GM18861 (cell line): ENCODE measurements at regions not wholly inside any gene's neighbourhood (a gene's known extent, or its start where the extent isn't known, plus 50 kb on each side); places are given as distances from the start of the nearest gene placed in this dataset.

ENCODE experiments used
- ATAC-seq: cut with Tn5 transposase; IDR thresholded peaks from one replicate; pipeline ENCODE4 v1.9.1; 2021; ENCODE audit not compliant: unreplicated experiment

GRCh38 chr5:98627121-98627520, 146.3 kb upstream of the RGMB start:
- no peak for ATAC-seq

DNA sequence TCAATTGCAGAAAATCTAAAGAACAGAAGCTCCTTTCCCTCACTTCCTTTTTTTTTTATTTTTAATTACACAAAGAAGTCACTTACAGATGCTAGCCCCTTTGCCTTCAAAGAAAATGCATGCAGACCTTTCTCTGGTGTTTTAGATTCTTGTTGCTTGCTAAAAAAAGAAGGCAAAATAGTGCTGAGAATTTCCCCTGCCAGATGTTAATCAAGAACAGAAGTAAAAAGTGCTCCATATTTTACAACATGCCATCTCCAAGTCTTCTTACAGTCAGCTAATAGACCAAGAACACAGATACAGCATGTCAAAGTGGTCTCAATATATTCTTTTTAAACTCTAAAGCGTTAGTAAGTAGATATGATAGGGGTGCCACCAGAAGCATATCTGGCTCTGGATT, 142.8 kb upstream of the RGMB start:
- no peak for ATAC-seq

- no peak for ATAC-seq
These were observed 142.0 kb upstream of the RGMB start for GRCh38 chr5:98631311-98632054.

DNA sequence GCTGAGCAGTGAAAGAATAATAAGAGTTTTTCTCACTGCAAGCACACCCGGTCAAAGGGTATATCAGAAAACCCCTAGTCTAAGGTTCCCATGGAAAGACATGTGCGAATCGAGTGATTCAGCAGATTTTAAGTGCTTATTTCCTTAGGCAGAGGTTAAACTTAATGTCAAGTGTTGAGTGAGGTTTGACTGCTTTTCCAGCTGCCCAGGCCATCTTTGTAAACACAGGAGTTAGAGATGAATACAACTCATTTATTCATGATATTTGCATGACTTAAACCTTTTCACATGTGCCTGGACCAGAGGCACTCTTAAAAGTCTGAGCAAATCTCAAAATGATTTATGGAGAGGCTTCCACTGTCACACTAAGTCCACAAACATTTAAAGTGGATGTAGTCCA, 137.8 kb upstream of the RGMB start:
- no peak for ATAC-seq

DNA sequence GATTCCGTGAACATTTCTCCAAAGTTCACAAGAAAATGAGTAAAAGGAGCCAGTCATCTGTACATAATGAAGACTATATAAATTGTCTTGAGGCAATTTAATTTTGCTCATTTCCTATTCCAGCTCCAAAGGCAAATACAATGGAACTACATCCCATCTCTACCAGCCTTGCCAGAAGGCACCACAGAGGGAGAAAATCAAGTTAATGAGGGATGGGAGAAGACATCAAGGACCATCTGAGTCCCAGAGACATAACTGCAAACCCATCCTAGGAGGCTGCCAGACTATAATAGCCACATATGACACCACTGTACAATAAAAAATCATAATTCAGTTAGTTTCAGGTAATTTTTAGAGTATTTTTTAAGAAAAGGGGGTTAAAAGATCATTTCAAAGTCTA, 136.3 kb upstream of the RGMB start:
- no peak for ATAC-seq

GRCh38 chr5:98637557-98637956, 135.9 kb upstream of the RGMB start:
- ATAC-seq, result no peak

GRCh38 chr5:98638111-98638510, 135.4 kb upstream of the RGMB start:
- ATAC-seq, result no peak

DNA sequence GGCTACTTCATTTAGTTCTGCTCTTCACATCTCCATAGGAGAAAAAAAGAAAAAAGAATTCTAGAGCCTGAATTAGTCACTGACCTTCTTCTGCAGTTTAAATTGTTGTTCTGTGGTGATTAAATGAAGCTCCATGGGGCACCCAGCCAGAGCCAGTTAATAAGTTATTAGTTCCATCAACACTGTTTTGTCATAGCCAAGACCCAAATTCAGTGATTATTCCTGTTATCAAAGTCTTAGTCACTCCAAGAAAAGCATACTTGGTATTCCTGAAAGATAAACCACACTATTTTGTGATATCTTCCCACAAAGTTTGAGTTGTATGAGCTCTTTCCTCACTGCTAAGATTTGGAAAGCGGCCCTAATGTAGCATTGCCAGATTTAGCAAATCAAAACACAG, 134.8 kb upstream of the RGMB start:
- ATAC-seq, result no peak

DNA sequence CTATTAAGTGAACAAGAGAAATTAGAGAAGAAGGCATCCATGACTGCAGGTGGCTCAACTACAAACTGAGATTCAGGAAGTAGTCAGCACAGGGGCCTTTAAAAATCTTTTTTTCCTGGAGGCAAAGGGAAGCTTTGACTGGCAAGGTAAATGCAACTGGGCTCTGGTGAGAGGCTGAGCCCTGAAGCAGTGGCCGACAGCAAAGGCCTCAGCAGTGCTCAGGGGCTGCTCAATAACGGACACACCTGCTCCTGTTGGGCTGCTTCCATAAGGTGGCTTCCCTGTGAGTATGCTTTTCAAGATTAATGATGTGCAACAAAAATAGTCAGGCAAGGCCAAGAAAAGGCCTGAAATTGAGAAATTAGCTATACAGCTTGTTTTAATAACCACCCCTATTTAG, 134.2 kb upstream of the RGMB start:
- no peak for ATAC-seq

GRCh38 chr5:98641671-98642070, 131.8 kb upstream of the RGMB start:
- no peak for ATAC-seq

DNA sequence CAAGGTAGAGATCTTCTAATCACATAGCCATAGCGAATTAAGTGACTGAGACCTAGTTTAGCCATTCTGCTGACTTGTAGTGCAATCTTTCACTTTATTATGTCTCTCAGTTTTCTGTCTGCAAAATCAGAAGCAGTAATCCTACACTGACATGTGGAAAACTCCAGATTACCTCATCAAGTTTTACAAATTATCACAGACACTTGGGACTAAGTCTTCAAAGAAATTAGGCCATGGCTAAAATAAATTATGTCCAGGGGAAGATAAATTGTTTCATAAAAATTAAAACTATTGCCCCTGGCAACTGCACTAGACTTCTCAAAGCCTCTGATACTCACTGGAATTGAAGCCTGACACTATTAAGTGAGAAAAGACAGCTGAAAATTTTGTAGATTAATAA, 129.9 kb upstream of the RGMB start:
- ATAC-seq, result no peak

DNA sequence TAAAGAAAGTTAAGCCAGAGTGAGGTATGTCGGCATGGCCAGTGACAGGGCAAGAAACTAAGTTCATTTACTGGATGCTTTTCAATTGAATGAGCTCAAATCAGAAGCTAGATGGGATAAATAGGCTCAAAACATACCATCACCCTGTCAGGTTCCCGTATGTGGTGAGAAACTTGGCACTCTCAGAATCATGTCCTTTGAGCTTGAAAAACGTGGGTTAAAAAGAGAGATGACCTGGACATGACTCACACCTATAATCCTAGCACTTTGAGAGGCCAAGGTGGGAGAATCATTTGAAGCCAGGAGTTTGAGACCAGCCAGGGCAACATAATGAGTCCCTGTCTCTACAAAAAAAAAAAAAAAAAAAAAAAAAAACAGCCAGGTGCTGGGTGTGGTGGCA, 121.7 kb upstream of the RGMB start:
- no peak for ATAC-seq

- ATAC-seq, result no peak
These were observed 117.2 kb upstream of the RGMB start for GRCh38 chr5:98656125-98656795.

DNA sequence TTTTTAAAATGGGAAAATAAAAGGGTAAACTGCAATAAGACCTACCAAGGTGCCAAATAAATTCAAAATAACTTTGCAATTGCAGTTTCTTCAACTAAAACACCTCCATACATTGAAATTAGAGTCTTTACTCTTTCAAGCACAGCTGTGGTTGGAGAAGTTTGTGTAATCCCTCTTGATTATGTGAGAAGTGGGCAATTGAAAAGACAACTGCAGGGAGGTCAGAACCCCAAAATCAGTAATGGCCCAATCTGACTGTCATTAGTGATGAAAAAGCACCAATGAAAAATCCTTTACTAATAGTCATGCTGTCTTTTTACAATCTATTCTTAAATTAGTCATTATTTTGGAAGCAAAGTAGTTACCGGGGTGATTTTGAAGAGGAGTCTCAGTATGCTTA, 116.7 kb upstream of the RGMB start:
- ATAC-seq, result no peak

- ATAC-seq, result no peak
These were observed 115.9 kb upstream of the RGMB start for GRCh38 chr5:98657559-98657958.

- no peak for ATAC-seq
These were observed 109.9 kb upstream of the RGMB start for GRCh38 chr5:98663521-98663920.

DNA sequence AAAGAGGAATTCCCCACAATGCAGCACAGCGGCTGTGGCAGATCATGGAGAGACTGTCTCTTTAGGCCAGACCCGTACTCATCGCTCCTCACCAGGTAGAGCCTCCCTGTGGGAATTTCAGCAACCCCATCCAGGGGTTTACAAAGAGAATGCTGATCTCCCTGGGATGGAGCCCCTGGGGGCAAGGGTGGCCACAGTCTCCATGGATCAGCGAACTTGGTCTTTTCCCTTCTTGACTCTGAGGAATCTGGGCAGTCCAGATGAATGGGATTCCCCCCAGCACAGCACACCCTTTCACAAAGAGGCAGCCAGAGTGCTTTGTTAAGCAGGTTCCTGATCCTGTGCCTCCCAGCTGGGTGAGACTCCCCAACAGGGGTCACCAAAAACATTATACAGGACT, 108.7 kb upstream of the RGMB start:
- no peak for ATAC-seq

GRCh38 chr5:98679963-98680362, 93.5 kb upstream of the RGMB start:
- no peak for ATAC-seq

GRCh38 chr5:98690002-98690401, 83.5 kb upstream of the RGMB start:
- ATAC-seq, result no peak

- no peak for ATAC-seq
These were observed 78.6 kb upstream of the RGMB start for GRCh38 chr5:98694902-98695301.

- no peak for ATAC-seq
These were observed 75.1 kb upstream of the RGMB start for GRCh38 chr5:98698359-98698758.

DNA sequence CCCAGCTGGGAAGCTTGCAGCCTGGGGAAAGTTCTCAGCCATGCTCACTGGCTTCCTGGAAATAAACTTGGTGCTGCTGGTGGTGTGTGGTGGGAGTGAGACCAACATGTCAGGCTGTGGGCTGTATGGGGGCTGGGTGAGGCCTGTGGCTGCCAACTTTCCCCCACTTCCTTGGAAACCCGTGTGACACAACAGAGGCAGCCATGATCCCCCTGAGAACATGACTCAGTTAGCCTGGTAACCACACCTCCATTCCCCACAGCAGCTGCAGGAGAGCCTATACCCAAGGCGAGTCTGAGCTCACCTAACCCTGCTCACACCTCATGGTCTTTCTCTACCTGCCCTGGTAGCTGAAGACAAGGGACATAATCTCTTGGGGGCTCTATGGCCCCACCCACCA, 72.7 kb upstream of the RGMB start:
- ATAC-seq, result no peak

GRCh38 chr5:98705841-98706240, 67.6 kb upstream of the RGMB start:
- no peak for ATAC-seq
